ENCODE measurements at regions not wholly inside any gene's neighbourhood (a gene's known extent, or its start where the extent isn't known, plus 50 kb on each side); places are given as distances from the start of the nearest gene placed in this dataset.

DNA sequence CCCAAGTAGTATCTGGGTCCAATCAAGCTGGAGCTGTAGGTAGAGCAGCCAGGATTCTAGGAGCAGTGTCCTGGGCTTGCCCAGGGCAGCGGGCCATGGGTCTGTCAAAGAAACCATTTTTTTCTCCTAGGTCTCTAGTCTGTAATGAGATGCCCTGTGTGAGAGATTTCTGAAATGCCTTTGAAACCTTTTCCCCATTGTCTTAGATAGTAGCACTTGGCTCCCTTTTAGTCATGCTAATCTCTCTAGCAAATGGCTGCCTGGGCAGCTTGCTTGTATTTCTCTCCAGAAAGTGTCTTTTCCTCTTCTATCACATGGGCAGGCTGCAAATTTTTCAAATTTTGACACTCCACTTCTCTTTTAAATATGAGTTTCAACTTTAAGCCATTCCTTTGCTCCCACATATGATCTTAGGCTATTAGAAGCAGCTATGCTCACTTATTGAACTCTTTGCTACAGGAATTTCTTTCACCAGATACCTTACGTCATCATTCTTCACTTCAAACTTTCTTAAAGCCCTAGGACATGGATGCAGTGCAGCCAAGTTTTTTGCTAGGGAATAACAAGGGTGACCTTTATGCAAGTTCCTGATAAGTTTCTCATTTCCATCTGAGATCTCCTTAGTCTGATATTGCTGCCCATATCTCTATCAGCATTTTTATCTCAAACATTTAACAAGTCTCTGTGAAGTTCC lies 890.2 kb upstream of the VRK2 start:
- Histone ChIP-seq H3K27me3 (ENCODE audit: insufficient read depth) (no peaks in the 10 kb centered on the region), H3K4me3 (ENCODE audit: low read depth in 2 of 2, low read length in 1 of 2) (no peak overlapping the region), H3F3A (replicated peaks; ENCODE audit: insufficient read depth) (no peaks in the 10 kb centered on the region), H2AFZ (ENCODE audit: low read depth) (no peak overlapping the region), H3K27ac (ENCODE audit: low read depth in 2 of 2, low read length in 1 of 2) (no peak overlapping the region), H3K9me3 (no peaks in the 10 kb centered on the region), H3K9ac (no peak overlapping the region), H3K4me2 (no peak overlapping the region), H3K79me2 (ENCODE audit: insufficient read depth) (no peaks in the 10 kb centered on the region), H3K9me2 (no peaks in the 10 kb centered on the region), H4K20me1 (ENCODE audit: insufficient read depth) (no peaks in the 10 kb centered on the region), H3K36me3 (replicated peaks in 1 of 2; ENCODE audit: control insufficient read depth in 1 of 2, insufficient read depth in 2 of 2, low read length in 1 of 2) (peaks cover 0 to 6% of the 10 kb centered on the region in 2 experiments), H3K4me1 (ENCODE audit: control insufficient read depth in 1 of 2, insufficient read depth in 2 of 2, low read depth in 1 of 2, low read length in 1 of 2) (no peaks in the 10 kb centered on the region)
- no peak for TF ChIP-seq GATA2 (CRISPR knock-in tag; IDR thresholded peaks at IDR 0.05)
- ChIA-PET CTCF (interaction anchor here (1.4 kb wide), 1 partner anchor 973 kb away, joined by 3 read pairs; the partner anchor contains the start of gene CCDC85A), POLR2A (no interaction called here)
- DNase-seq, result no peak
- 73% methylated on average over 2 of the region's 2 CpGs for WGBS (ENCODE audit: low lambda C conversion rate)

- no peak for DNase-seq
- Histone ChIP-seq H3F3A (replicated peaks; ENCODE audit: insufficient read depth) (peaks cover 3% of the 10 kb centered on the region), H3K27ac (ENCODE audit: low read depth in 2 of 2, low read length in 1 of 2) (no peak overlapping the region), H3K9ac (no peak overlapping the region), H3K79me2 (ENCODE audit: insufficient read depth) (no peaks in the 10 kb centered on the region), H3K27me3 (ENCODE audit: insufficient read depth) (no peaks in the 10 kb centered on the region), H3K4me1 (ENCODE audit: control insufficient read depth in 1 of 2, insufficient read depth in 2 of 2, low read depth in 1 of 2, low read length in 1 of 2) (no peaks in the 10 kb centered on the region), H3K9me2 (no peaks in the 10 kb centered on the region), H3K4me3 (ENCODE audit: low read depth in 2 of 2, low read length in 1 of 2) (no peak overlapping the region), H2AFZ (ENCODE audit: low read depth) (no peak overlapping the region), H3K4me2 (no peak overlapping the region), H3K9me3 (no peaks in the 10 kb centered on the region), H4K20me1 (ENCODE audit: insufficient read depth) (no peaks in the 10 kb centered on the region), H3K36me3 (replicated peaks in 1 of 2; ENCODE audit: control insufficient read depth in 1 of 2, insufficient read depth in 2 of 2, low read length in 1 of 2) (peaks cover 0 to 8% of the 10 kb centered on the region in 2 experiments)
- TF ChIP-seq, protein P1, sequence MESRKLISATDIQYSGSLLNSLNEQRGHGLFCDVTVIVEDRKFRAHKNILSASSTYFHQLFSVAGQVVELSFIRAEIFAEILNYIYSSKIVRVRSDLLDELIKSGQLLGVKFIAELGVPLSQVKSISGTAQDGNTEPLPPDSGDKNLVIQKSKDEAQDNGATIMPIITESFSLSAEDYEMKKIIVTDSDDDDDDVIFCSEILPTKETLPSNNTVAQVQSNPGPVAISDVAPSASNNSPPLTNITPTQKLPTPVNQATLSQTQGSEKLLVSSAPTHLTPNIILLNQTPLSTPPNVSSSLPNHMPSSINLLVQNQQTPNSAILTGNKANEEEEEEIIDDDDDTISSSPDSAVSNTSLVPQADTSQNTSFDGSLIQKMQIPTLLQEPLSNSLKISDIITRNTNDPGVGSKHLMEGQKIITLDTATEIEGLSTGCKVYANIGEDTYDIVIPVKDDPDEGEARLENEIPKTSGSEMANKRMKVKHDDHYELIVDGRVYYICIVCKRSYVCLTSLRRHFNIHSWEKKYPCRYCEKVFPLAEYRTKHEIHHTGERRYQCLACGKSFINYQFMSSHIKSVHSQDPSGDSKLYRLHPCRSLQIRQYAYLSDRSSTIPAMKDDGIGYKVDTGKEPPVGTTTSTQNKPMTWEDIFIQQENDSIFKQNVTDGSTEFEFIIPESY (IDR thresholded peaks at IDR 0.05; ENCODE audit: borderline replicate concordance, low read depth), result no peak
- TF ChIP-seq NRF1 (IDR thresholded peaks at IDR 0.05; ENCODE audit: low read depth, low read length) (no peak), USF2 (IDR thresholded peaks at IDR 0.05; ENCODE audit: borderline replicate concordance, low read depth, low read length) (no peak), FOXJ3 (CRISPR knock-in tag; IDR thresholded peaks at IDR 0.05) (no peak), MEF2A (IDR thresholded peaks at IDR 0.05; ENCODE audit: borderline replicate concordance, low read depth) (no peak), FOSL2 (IDR thresholded peaks at IDR 0.05; ENCODE audit: borderline replicate concordance, low read depth) (no peak), CHD2 (IDR thresholded peaks at IDR 0.05; ENCODE audit: low read length, partially characterized antibody) (no peak), TEAD4 (IDR thresholded peaks at IDR 0.05; ENCODE audit: borderline replicate concordance, insufficient read depth) (no peak), TAF1 (IDR thresholded peaks at IDR 0.05; ENCODE audit: borderline replicate concordance, low read depth, low read length) (no peak), EP300 (IDR thresholded peaks at IDR 0.05; ENCODE audit: borderline replicate concordance in 1 of 2, low read depth in 1 of 2, low read length in 1 of 2) (no peak), MXI1 (IDR thresholded peaks at IDR 0.05; ENCODE audit: low read depth, low read length) (no peak), PBX3 (IDR thresholded peaks at IDR 0.05) (no peak), GATA2 (CRISPR knock-in tag; IDR thresholded peaks at IDR 0.05) (no peak), RAD21 (IDR thresholded peaks at IDR 0.05; ENCODE audit: low read length) (no peak), YY1 (IDR thresholded peaks at IDR 0.05; ENCODE audit: low read depth) (no peak), RXRA (IDR thresholded peaks at IDR 0.05; ENCODE audit: borderline replicate concordance, low read depth) (no peak), JUND (IDR thresholded peaks at IDR 0.05) (no peak)
- ChIA-PET POLR2A (no interaction called here), CTCF (no interaction called here)
- whole genome bisulfite sequencing (ENCODE audit: low lambda C conversion rate), result 27% methylated on average over 2 of the region's 2 CpGs
Measured at GRCh38 chr2:57160976-57161375, 885.6 kb upstream of the VRK2 start.
